Progenitor cell of endocrine pancreas (in vitro differentiated cells): ENCODE measurements at regions not wholly inside any gene's neighbourhood (a gene's known extent, or its start where the extent isn't known, plus 50 kb on each side); places are given as distances from the start of the nearest gene placed in this dataset.

Experiments used
- DNase-seq: peaks from one replicate; pipeline ENCODE4 v3.0.0; 2021; ENCODE audit warnings: low spot score; ENCODE audit not compliant: unreplicated experiment
- H3K27ac Mint-ChIP-seq: 2 replicates; pipeline ENCODE4 v1.8.0; 2021; ENCODE audit warnings: mild to moderate bottlenecking, moderate library complexity, mixed read lengths
- H3K27me3 Mint-ChIP-seq: 2 replicates; pipeline ENCODE4 v1.8.0; 2021; ENCODE audit warnings: mixed read lengths
- H3K36me3 Mint-ChIP-seq: 2 replicates; pipeline ENCODE4 v1.8.0; 2022; ENCODE audit warnings: mixed read lengths; ENCODE audit not compliant: insufficient read depth
- H3K4me1 Mint-ChIP-seq: 2 replicates; pipeline ENCODE4 v1.8.0; 2021; ENCODE audit warnings: low read depth, mixed read lengths
- H3K4me3 Mint-ChIP-seq: 2 replicates; pipeline ENCODE4 v1.8.0; 2021; ENCODE audit warnings: low read depth, mild to moderate bottlenecking, moderate library complexity, mixed read lengths
- H3K9me3 Mint-ChIP-seq: 2 replicates; pipeline ENCODE4 v1.8.0; 2021; ENCODE audit warnings: low read depth, mixed read lengths
- TF ChIP-seq, protein P1 (sequence below): fragments of 200-600 bp; sonication (generic); IDR thresholded peaks from one replicate; pipeline ENCODE4 v1.5.0; 2021; ENCODE audit warnings: antibody characterized with exemption, mild to moderate bottlenecking; ENCODE audit not compliant: unreplicated experiment

DNA sequence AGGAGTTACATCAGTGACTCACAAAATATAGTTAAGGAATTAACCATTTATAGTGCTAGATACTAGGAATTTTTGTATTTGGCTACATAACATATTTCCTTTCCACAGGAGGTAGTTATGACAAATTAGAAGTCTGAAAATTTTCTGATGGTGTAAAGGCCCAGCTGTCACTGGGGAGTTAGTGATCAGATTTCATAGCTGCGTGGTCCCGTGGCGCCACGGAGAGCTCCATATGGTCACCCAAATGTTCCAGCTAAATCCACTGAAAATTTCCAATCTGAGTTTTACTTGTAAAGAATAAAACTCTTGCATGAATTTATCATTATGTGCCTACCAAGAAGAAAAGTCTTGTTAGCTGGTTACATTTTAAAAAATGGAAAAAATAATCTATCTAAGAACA, 368.9 kb upstream of the PLSCR5 start:
- DNase-seq: no peak
- H3K27me3 Mint-ChIP-seq: no peaks in the 10 kb centered on the region
- H3K4me1 Mint-ChIP-seq: no peaks in the 10 kb centered on the region
- no peak overlapping the region for H3K27ac Mint-ChIP-seq
- H3K36me3 Mint-ChIP-seq: no peaks in the 10 kb centered on the region
- no peaks in the 10 kb centered on the region for H3K9me3 Mint-ChIP-seq
- TF ChIP-seq, protein P1, sequence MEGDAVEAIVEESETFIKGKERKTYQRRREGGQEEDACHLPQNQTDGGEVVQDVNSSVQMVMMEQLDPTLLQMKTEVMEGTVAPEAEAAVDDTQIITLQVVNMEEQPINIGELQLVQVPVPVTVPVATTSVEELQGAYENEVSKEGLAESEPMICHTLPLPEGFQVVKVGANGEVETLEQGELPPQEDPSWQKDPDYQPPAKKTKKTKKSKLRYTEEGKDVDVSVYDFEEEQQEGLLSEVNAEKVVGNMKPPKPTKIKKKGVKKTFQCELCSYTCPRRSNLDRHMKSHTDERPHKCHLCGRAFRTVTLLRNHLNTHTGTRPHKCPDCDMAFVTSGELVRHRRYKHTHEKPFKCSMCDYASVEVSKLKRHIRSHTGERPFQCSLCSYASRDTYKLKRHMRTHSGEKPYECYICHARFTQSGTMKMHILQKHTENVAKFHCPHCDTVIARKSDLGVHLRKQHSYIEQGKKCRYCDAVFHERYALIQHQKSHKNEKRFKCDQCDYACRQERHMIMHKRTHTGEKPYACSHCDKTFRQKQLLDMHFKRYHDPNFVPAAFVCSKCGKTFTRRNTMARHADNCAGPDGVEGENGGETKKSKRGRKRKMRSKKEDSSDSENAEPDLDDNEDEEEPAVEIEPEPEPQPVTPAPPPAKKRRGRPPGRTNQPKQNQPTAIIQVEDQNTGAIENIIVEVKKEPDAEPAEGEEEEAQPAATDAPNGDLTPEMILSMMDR: no peak
- H3K4me3 Mint-ChIP-seq: no peak overlapping the region

DNA sequence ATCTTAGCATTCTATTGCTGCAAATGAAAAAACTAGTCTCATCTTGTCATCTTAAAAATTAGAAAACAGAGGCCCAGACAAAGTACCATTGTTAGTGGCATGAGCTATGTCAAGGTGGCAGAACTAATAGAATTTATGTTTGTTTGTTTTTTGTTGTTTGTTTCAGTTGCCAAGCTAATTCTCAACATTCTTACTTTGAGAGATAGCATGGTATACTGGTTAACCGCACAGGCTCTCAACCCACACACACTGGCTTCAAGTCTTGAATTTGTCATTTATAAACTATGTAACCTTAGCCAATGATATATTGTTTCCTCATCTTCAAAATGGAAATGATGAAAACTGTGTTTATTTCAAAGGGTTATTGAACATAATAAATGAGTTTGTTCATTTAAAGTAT, 367.6 kb upstream of the PLSCR5 start:
- DNase-seq: no peak
- Mint-ChIP-seq H3K27me3 (no peaks in the 10 kb centered on the region), H3K9me3 (no peaks in the 10 kb centered on the region), H3K4me3 (no peak overlapping the region), H3K4me1 (no peaks in the 10 kb centered on the region), H3K36me3 (no peaks in the 10 kb centered on the region), H3K27ac (no peak overlapping the region)
- TF ChIP-seq, protein P1: no peak

DNA sequence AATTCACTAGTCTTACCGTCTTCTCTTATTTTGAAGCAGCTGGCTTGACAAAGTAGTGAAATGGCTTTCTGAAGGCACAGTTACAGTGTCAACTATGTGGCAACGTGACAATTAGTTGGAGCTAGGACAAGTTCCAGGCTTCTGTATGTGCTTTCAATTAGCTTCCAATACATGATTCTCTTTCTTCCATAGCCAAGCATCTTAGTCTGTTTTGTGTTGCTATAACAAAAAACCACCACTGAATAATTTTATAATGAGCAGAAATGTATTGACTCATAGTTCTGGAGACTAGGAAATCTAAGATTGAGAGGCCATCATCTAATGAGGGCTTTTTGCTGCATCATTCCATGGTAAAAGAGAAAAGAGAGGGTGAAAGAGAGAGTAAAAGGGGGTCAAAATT, 365.1 kb upstream of the PLSCR5 start:
- TF ChIP-seq, protein P1: no peak
- no peaks in the 10 kb centered on the region for H3K27me3 Mint-ChIP-seq
- H3K27ac Mint-ChIP-seq: no peak overlapping the region
- no peak overlapping the region for H3K4me3 Mint-ChIP-seq
- no peaks in the 10 kb centered on the region for H3K9me3 Mint-ChIP-seq
- no peaks in the 10 kb centered on the region for H3K36me3 Mint-ChIP-seq
- H3K4me1 Mint-ChIP-seq: no peaks in the 10 kb centered on the region
- no peak for DNase-seq

DNA sequence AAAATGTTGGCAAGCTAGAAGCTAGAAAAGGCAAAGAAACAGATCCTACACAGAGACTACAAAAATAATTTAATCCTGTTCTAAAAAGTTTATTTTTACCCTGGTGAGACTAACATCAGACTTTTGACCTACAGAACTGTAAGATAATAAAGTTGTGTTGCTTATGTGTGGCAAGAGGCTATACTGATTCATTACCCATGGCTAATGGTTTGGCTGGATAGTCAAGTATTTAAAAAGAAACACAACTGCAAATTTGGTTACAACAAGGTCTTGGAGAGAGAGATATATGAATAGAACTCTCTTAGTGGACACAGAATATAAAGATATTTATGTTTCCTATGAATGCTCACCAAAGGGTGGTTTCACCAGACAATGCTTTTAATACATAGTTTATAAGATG, 364.2 kb upstream of the PLSCR5 start:
- no peaks in the 10 kb centered on the region for H3K9me3 Mint-ChIP-seq
- TF ChIP-seq, protein P1: no peak
- no peak overlapping the region for H3K4me3 Mint-ChIP-seq
- no peaks in the 10 kb centered on the region for H3K4me1 Mint-ChIP-seq
- H3K27me3 Mint-ChIP-seq: no peaks in the 10 kb centered on the region
- no peaks in the 10 kb centered on the region for H3K36me3 Mint-ChIP-seq
- no peak for DNase-seq
- no peak overlapping the region for H3K27ac Mint-ChIP-seq

DNA sequence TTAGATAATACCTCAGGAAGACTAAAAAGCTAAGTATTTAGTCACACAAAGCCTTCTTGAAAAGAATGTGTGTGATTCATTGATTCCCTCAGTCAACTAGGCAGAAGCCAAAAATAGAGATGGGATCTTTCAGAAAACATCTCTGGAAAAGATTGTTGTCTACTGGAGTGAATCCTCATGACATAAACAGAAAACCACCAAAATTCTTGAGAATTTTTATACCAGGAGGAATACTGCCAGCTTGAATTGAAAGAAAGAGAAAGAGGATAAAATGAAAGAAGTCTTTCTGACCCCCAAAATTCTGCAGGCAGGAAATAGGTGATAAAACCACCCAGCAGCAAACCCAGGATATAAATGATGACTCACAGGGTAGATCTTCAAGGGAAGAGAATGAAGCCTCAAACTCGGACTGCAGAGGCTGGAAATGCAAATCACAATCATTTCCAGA, 363.1 kb upstream of the PLSCR5 start:
- Mint-ChIP-seq H3K4me1 (no peaks in the 10 kb centered on the region), H3K27ac (no peak overlapping the region), H3K27me3 (no peaks in the 10 kb centered on the region), H3K4me3 (no peak overlapping the region), H3K36me3 (no peaks in the 10 kb centered on the region), H3K9me3 (peaks cover 3% of the 10 kb centered on the region)
- TF ChIP-seq, protein P1: no peak
- no peak for DNase-seq

DNA sequence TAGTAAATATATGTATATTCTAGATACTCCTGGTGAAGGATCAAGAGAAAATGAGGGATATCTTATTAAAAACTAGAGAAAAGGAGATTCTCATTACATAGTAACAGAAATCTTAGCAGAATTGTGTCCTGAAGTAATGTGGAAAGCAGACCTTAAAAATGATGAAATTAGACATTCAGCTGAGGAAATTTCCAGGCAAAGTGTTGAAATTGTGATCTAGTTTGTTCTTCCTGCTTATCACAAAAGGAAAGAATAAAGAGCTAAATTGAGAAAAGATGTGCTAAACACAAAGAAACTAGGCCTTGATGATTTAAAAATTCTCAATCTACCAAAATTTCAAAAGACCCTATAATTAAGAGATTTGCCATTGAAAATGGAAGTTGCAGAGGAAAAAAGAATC, 362.6 kb upstream of the PLSCR5 start:
- no peaks in the 10 kb centered on the region for H3K27me3 Mint-ChIP-seq
- no peaks in the 10 kb centered on the region for H3K36me3 Mint-ChIP-seq
- H3K4me3 Mint-ChIP-seq: no peak overlapping the region
- TF ChIP-seq, protein P1: no peak
- H3K27ac Mint-ChIP-seq: no peak overlapping the region
- H3K9me3 Mint-ChIP-seq: peaks cover 3% of the 10 kb centered on the region
- no peak for DNase-seq
- no peaks in the 10 kb centered on the region for H3K4me1 Mint-ChIP-seq
